ENCODE measurements at regions not wholly inside any gene's neighbourhood (a gene's known extent, or its start where the extent isn't known, plus 50 kb on each side); places are given as distances from the start of the nearest gene placed in this dataset.
"Not testable (repeated sequence)": the region's sequence is repeated elsewhere in the genome, so short reads cannot be mapped to it uniquely, and the experiment has no call there.

DNA sequence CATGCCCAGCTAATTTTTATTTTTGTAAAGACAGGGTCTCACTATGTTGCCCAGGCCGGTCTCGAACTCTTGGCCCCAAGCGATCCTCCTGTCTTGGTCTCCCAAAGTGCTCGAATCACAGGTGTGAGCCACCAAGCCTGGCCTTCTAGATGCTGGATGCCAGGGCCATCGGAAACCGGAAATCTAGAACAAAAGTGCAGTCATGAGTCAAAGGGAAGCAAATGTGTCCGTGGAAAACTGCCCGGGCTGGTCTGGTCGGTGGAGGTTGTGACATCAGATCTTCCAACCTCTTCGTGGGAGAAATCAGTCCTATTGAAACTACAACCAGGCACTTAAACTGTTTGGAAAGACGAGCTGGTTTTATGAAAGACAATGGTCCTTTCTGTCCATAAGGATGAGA lies 92.3 kb upstream of the SHOX start:
- no peak overlapping the region for H3K4me3 ChIP-seq
- no peaks in the 10 kb centered on the region for H3K36me3 ChIP-seq
- DNase-seq, result no peak
- ATAC-seq (ENCODE audit: low FRiP score in 2 of 2), result no peak
- H3K4me1 ChIP-seq, result no peaks in the 10 kb centered on the region
- H3K27ac ChIP-seq, result no peak overlapping the region
- 80 to 82% methylated on average over 11 of the region's 11 CpGs for WGBS, 2 donors
- TF ChIP-seq POLR2AphosphoS5 (IDR thresholded peaks at IDR 0.05) (no peak), EP300 (IDR thresholded peaks at IDR 0.05) (no peak), POLR2A (IDR thresholded peaks at IDR 0.05) (no peak)
- TF ChIP-seq, protein P1, sequence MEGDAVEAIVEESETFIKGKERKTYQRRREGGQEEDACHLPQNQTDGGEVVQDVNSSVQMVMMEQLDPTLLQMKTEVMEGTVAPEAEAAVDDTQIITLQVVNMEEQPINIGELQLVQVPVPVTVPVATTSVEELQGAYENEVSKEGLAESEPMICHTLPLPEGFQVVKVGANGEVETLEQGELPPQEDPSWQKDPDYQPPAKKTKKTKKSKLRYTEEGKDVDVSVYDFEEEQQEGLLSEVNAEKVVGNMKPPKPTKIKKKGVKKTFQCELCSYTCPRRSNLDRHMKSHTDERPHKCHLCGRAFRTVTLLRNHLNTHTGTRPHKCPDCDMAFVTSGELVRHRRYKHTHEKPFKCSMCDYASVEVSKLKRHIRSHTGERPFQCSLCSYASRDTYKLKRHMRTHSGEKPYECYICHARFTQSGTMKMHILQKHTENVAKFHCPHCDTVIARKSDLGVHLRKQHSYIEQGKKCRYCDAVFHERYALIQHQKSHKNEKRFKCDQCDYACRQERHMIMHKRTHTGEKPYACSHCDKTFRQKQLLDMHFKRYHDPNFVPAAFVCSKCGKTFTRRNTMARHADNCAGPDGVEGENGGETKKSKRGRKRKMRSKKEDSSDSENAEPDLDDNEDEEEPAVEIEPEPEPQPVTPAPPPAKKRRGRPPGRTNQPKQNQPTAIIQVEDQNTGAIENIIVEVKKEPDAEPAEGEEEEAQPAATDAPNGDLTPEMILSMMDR (IDR thresholded peaks at IDR 0.05), result no peak
- H3K9me3 ChIP-seq, result no peaks in the 10 kb centered on the region
- H3K27me3 ChIP-seq, result no peaks in the 10 kb centered on the region

DNA sequence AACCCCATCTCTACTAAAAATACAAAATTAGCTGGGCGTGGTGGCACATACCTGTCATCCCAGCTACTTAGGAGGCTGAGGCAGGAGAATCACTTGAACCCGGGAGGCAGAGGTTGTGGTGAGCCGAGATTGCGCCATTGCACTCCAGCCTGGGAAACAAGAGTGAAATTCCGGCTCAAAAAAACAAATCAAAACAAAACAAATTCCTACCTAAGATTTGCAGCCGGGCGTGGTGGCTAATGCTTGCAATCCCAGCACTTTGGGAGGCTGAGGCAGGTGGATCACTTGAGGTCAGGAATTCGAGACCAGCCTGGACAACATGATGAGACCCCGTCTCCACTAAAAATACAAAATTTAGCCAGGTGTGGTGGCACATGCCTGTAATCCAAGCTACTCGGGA lies 89.6 kb upstream of the SHOX start:
- not testable (repeated sequence) for H3K36me3 ChIP-seq; DNase-seq; ATAC-seq (ENCODE audit: low FRiP score in 2 of 2); H3K9me3 ChIP-seq; H3K4me3 ChIP-seq; H3K27me3 ChIP-seq; H3K27ac ChIP-seq; H3K4me1 ChIP-seq
- 85 to 86% methylated on average over 10 of the region's 10 CpGs for WGBS, 2 donors

DNA sequence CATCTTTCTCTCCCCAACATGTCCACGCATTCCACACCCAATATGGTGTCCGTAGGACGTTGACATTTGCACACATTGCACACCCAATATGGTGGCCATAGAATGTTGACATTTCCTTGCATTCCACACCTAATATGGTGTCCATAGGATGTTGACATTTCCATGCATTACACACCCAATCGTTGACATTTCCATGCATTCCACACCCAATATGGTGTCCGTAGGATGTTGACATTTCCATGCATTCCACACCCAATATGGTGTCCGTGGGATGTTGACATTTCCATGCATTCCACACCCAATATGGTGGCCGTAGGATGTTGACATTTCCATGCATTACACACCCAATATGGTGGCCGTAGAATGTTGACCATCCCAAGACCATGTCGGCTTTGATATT lies 88.4 kb upstream of the SHOX start:
- Histone ChIP-seq H3K36me3 (no peaks in the 10 kb centered on the region), H3K9me3 (no peaks in the 10 kb centered on the region), H3K27ac (no peak overlapping the region), H3K4me3 (no peak overlapping the region), H3K4me1 (no peaks in the 10 kb centered on the region), H3K27me3 (no peaks in the 10 kb centered on the region)
- no peak for ATAC-seq (ENCODE audit: low FRiP score in 2 of 2)
- whole genome bisulfite sequencing, 2 donors, result 87 to 90% methylated on average over 9 of the region's 9 CpGs
- no peak for DNase-seq
- TF ChIP-seq, protein P1 (IDR thresholded peaks at IDR 0.05), result no peak
- TF ChIP-seq POLR2A (IDR thresholded peaks at IDR 0.05) (no peak), POLR2AphosphoS5 (IDR thresholded peaks at IDR 0.05) (no peak), EP300 (IDR thresholded peaks at IDR 0.05) (no peak)

DNA sequence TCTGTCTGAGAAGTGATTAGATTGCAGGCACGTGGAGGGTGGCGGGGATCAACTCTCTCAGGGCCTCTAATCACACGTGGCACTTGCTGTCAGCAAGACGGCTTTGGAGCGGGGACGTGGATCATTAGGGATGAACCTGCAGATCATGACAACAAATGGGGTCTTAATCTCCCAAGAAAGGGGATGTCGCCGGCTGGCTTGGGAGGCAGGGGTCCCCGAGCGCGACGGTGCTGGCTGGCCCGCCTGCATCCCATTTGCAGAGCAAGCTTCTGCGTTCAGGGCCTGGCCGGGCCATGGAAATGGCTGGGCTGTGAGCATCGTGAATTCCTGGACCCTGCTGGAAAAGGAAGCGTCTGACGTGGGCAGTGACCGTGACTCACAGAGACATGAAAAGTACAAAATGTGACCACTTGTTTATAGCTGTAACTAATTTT lies 85.1 kb upstream of the SHOX start:
- DNase-seq, result peak in 1 of 2 donors; percentile 59
- no peaks in the 10 kb centered on the region for H3K4me1 ChIP-seq
- no peak overlapping the region for H3K27ac ChIP-seq
- H3K4me3 ChIP-seq, result no peak overlapping the region
- no peaks in the 10 kb centered on the region for H3K27me3 ChIP-seq
- H3K9me3 ChIP-seq, result no peaks in the 10 kb centered on the region
- no peak for ATAC-seq (ENCODE audit: low FRiP score in 2 of 2)
- H3K36me3 ChIP-seq, result no peaks in the 10 kb centered on the region
- 38 to 58% methylated on average over 19 of the region's 19 CpGs for WGBS, 2 donors
- TF ChIP-seq, protein P1 (IDR thresholded peaks at IDR 0.05), result no peak
- TF ChIP-seq EP300 (IDR thresholded peaks at IDR 0.05) (no peak), POLR2A (IDR thresholded peaks at IDR 0.05) (no peak), POLR2AphosphoS5 (IDR thresholded peaks at IDR 0.05) (no peak)

DNA sequence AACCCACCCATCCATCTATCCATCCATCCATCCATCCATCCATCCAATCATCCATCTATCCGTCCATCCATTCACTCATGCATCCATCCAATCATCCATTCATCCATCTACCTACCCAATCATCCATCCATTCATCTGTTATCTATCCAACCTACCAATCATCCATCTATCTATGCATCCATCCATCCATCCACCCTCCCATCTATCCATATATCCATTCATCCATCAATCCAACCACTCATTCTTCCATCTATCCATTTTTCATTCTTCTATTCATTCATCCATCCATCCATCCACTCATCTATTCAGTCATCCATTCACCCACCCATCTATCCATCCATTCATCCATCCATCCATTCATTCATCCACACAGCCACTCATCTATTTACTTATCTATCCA lies 80.1 kb upstream of the SHOX start:
- H3K27ac ChIP-seq, result no peak overlapping the region
- DNase-seq (no peak), ATAC-seq (ENCODE audit: low FRiP score in 2 of 2) (no peak)
- 90 to 91% methylated on average over 1 of the region's 1 CpG for WGBS, 2 donors
- no peaks in the 10 kb centered on the region for H3K36me3 ChIP-seq
- TF ChIP-seq POLR2AphosphoS5 (IDR thresholded peaks at IDR 0.05) (no peak), POLR2A (IDR thresholded peaks at IDR 0.05) (no peak), EP300 (IDR thresholded peaks at IDR 0.05) (no peak)
- TF ChIP-seq, protein P1 (IDR thresholded peaks at IDR 0.05), result no peak
- no peak overlapping the region for H3K4me3 ChIP-seq
- no peaks in the 10 kb centered on the region for H3K9me3 ChIP-seq
- H3K27me3 ChIP-seq, result no peaks in the 10 kb centered on the region
- no peaks in the 10 kb centered on the region for H3K4me1 ChIP-seq

Measured in upper lobe of left lung (tissue), 6 donors.